Natural killer cell treated with Interleukin-12 subunit alpha and Interleukin-12 subunit beta and Interleukin-15 and Interleukin-18, amount 100 ng/mL, for 72 hours (primary cell): ENCODE measurements at regions not wholly inside any gene's neighbourhood (a gene's known extent, or its start where the extent isn't known, plus 50 kb on each side); places are given as distances from the start of the nearest gene placed in this dataset.

ENCODE experiments used
- ATAC-seq, 2 donors: fragments of 150-1000 bp; cut with Tn5 transposase in 1 of 2; sonication (Bioruptor Pico), chemical (Tn5 transposase) in 1 of 2; 2 replicates each; pipeline ENCODE4 v1.10.0; 2021
- DNase-seq: peaks from one replicate; pipeline ENCODE4 v3.0.0; 2022; ENCODE audit warnings: low spot score
- H3K27ac Mint-ChIP-seq, 2 donors: 1 replicate in 1 of 2; 2 replicates in 1 of 2; pipeline ENCODE4 v1.8.0; 2022; ENCODE audit warnings: mixed read lengths in 2 of 2, mild to moderate bottlenecking in 1 of 2, moderate library complexity in 1 of 2
- H3K27me3 Mint-ChIP-seq, 2 donors: 1 replicate in 1 of 2; 2 replicates in 1 of 2; pipeline ENCODE4 v1.8.0; 2022; ENCODE audit warnings: mixed read lengths in 2 of 2
- H3K36me3 Mint-ChIP-seq: one replicate; pipeline ENCODE4 v1.8.0; 2022; ENCODE audit warnings: mixed read lengths
- H3K4me1 Mint-ChIP-seq, 2 donors: 1 replicate in 1 of 2; 2 replicates in 1 of 2; pipeline ENCODE4 v1.8.0; 2022; ENCODE audit warnings: low read depth in 2 of 2, mixed read lengths in 2 of 2, mild to moderate bottlenecking in 1 of 2
- H3K4me3 Mint-ChIP-seq: one replicate; pipeline ENCODE4 v1.8.0; 2022; ENCODE audit warnings: mixed read lengths
- H3K9me3 Mint-ChIP-seq: 2 replicates; pipeline ENCODE4 v1.8.0; 2022; ENCODE audit warnings: mixed read lengths

GRCh38 chr6:15793826-15794225, 131.0 kb upstream of the DTNBP1 start:
- no peak overlapping the region for H3K27ac Mint-ChIP-seq
- no peak for ATAC-seq
- H3K27me3 Mint-ChIP-seq = peaks cover 0 to 2% of the 10 kb centered on the region in 2 donors

DNA sequence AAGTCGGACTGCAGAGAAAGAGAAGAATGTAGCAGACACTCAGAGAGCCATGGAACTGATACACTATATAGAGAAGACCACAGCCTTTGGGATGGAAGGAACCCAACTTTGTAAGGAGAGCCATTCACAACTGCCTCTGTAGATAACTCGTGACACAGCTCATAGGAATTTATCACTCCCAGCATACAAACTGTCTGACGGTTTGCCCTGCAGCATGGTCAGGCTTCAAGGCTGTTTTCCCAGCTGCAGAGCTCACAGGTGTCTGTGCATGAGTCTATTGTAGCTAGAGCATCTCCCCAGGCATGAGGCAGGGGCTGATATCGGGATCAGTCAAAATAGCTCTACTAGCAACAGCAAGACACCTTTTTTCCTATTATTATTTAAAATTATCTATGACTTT, 130.5 kb upstream of the DTNBP1 start:
- peaks cover 4% of the 10 kb centered on the region in 2 donors for H3K27me3 Mint-ChIP-seq
- H3K36me3 Mint-ChIP-seq = peaks cover 7% of the 10 kb centered on the region
- no peaks in the 10 kb centered on the region for H3K4me1 Mint-ChIP-seq
- DNase-seq (no peak), ATAC-seq (no peak)
- no peak overlapping the region for H3K27ac Mint-ChIP-seq
- peaks cover 7% of the 10 kb centered on the region for H3K9me3 Mint-ChIP-seq
- H3K4me3 Mint-ChIP-seq = no peak overlapping the region

More at GRCh38 chr6:15793826-15794225, 131.0 kb upstream of the DTNBP1 start:
- Mint-ChIP-seq H3K36me3 (peaks cover 7% of the 10 kb centered on the region), H3K4me3 (no peak overlapping the region), H3K4me1 (no peaks in the 10 kb centered on the region), H3K9me3 (peaks cover 7% of the 10 kb centered on the region)
- no peak for DNase-seq

DNA sequence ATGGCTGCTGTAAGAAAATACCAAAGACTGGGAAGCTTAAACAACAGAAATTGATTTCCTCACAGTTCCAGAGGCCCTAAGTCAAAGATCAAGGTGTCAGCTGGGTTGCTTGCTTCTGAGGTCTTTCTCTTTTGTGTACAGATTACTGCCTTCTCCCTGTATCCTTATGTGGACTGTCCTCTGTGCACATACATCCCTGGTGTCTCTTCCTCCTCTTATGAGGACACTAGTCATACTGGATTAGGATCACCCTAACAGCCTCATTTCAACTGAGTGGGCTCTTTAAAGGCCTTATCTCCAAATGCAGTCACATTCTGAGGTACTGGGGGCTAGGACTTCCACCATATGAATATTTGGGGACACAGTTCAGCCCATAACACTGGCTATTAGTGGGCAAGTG, 130.0 kb upstream of the DTNBP1 start:
- no peaks in the 10 kb centered on the region for H3K4me1 Mint-ChIP-seq
- peaks cover 4 to 8% of the 10 kb centered on the region in 2 donors for H3K27me3 Mint-ChIP-seq
- DNase-seq (no peak), ATAC-seq (no peak)
- peaks cover 7% of the 10 kb centered on the region for H3K36me3 Mint-ChIP-seq
- no peak overlapping the region for H3K27ac Mint-ChIP-seq
- no peak overlapping the region for H3K4me3 Mint-ChIP-seq
- H3K9me3 Mint-ChIP-seq = peaks cover 7% of the 10 kb centered on the region

- Mint-ChIP-seq H3K27ac (no peak overlapping the region), H3K27me3 (peaks cover 8 to 9% of the 10 kb centered on the region in 2 donors), H3K4me1 (no peaks in the 10 kb centered on the region), H3K9me3 (peaks cover 2% of the 10 kb centered on the region), H3K36me3 (no peaks in the 10 kb centered on the region), H3K4me3 (no peak overlapping the region)
- DNase-seq (no peak), ATAC-seq (no peak)
Observed at GRCh38 chr6:15791448-15792181, 128.8 kb upstream of the DTNBP1 start.

- no peak for ATAC-seq
- Mint-ChIP-seq H3K4me1 (no peaks in the 10 kb centered on the region), H3K4me3 (no peak overlapping the region), H3K27me3 (peaks cover 8 to 9% of the 10 kb centered on the region in 2 donors), H3K9me3 (peaks cover 2% of the 10 kb centered on the region), H3K36me3 (no peaks in the 10 kb centered on the region), H3K27ac (no peak overlapping the region)
- no peak for DNase-seq
Observed at GRCh38 chr6:15790116-15790515, 127.3 kb upstream of the DTNBP1 start.

- no peaks in the 10 kb centered on the region for H3K36me3 Mint-ChIP-seq
- H3K4me3 Mint-ChIP-seq = no peak overlapping the region
- ATAC-seq (no peak), DNase-seq (no peak)
- H3K9me3 Mint-ChIP-seq = peaks cover 2% of the 10 kb centered on the region
- no peak overlapping the region for H3K27ac Mint-ChIP-seq
- H3K27me3 Mint-ChIP-seq = peaks cover 7 to 8% of the 10 kb centered on the region in 2 donors
- H3K4me1 Mint-ChIP-seq = no peaks in the 10 kb centered on the region
Observed at GRCh38 chr6:15786846-15787245, 124.0 kb upstream of the DTNBP1 start.

GRCh38 chr6:15783484-15783883, 120.7 kb upstream of the DTNBP1 start:
- no peaks in the 10 kb centered on the region for H3K36me3 Mint-ChIP-seq
- ATAC-seq (no peak), DNase-seq (no peak)
- H3K4me3 Mint-ChIP-seq = no peak overlapping the region
- H3K27ac Mint-ChIP-seq = no peak overlapping the region
- H3K4me1 Mint-ChIP-seq = peaks cover 0 to 3% of the 10 kb centered on the region in 2 donors
- H3K9me3 Mint-ChIP-seq = peaks cover 2% of the 10 kb centered on the region
- H3K27me3 Mint-ChIP-seq = peaks cover 5 to 7% of the 10 kb centered on the region in 2 donors

- Mint-ChIP-seq H3K4me1 (peaks cover 0 to 13% of the 10 kb centered on the region in 2 donors), H3K27ac (no peak overlapping the region), H3K27me3 (peaks cover 0 to 5% of the 10 kb centered on the region in 2 donors), H3K9me3 (no peaks in the 10 kb centered on the region), H3K4me3 (no peak overlapping the region), H3K36me3 (no peaks in the 10 kb centered on the region)
- DNase-seq = no peak
- no peak for ATAC-seq
Observed at GRCh38 chr6:15781890-15782289, 119.1 kb upstream of the DTNBP1 start.

DNA sequence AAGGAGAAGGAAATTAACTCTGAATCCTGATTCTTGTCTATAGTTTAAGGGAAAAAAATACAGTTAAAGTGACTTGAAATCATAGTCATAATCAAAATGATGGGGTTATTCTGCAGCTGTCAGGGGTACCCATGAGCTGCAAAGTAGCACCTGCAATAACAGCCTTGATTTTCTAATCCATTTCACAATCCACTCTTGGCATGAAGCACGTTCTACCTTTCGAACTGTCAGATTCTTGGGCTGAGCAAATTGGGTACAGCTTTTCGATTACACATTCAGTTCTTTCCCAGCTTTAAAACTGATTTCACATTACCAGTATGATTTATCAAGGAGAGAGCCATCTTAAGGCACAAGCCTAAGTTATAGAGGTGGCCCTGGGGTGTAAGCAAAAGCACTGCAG, 118.5 kb upstream of the DTNBP1 start:
- H3K36me3 Mint-ChIP-seq = no peaks in the 10 kb centered on the region

DNA sequence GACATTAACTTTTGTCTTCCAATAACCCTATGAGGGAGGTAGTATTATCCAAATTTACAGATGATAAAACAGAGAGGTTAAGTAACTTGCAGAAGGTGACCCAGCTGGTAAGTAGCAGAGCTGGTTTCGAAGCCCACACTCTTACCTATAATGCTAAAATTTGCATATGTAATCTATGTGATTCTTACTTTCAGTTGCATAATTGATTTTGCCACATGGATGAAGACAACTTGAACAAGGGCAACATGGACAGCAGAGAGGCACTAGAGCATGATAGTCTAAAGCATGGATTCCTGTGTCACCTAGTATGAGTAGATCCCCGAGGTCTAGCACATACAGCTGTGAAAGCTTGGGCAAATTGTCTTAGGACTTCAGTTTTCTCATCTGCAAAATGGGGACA, 117.6 kb upstream of the DTNBP1 start:
- no peak for ATAC-seq
- peaks cover 0 to 6% of the 10 kb centered on the region in 2 donors for H3K27me3 Mint-ChIP-seq

More for the DNA sequence above, 118.5 kb upstream of the DTNBP1 start:
- Mint-ChIP-seq H3K27ac (no peak overlapping the region), H3K4me3 (no peak overlapping the region), H3K9me3 (no peaks in the 10 kb centered on the region), H3K27me3 (peaks cover 0 to 4% of the 10 kb centered on the region in 2 donors), H3K4me1 (peaks cover 0 to 19% of the 10 kb centered on the region in 2 donors)
- DNase-seq (no peak), ATAC-seq (no peak)

GRCh38 chr6:15779726-15780125, 116.9 kb upstream of the DTNBP1 start:
- H3K27ac Mint-ChIP-seq = no peak overlapping the region
- no peak for ATAC-seq
- no peaks in the 10 kb centered on the region for H3K36me3 Mint-ChIP-seq
- no peaks in the 10 kb centered on the region for H3K9me3 Mint-ChIP-seq
- DNase-seq = no peak
- no peak overlapping the region for H3K4me3 Mint-ChIP-seq
- peaks cover 0 to 26% of the 10 kb centered on the region in 2 donors for H3K4me1 Mint-ChIP-seq
- peaks cover 0 to 6% of the 10 kb centered on the region in 2 donors for H3K27me3 Mint-ChIP-seq

More for the DNA sequence above, 117.6 kb upstream of the DTNBP1 start:
- Mint-ChIP-seq H3K4me1 (peaks cover 0 to 26% of the 10 kb centered on the region in 2 donors), H3K9me3 (no peaks in the 10 kb centered on the region), H3K36me3 (no peaks in the 10 kb centered on the region), H3K4me3 (no peak overlapping the region), H3K27ac (no peak overlapping the region)
- DNase-seq = no peak

DNA sequence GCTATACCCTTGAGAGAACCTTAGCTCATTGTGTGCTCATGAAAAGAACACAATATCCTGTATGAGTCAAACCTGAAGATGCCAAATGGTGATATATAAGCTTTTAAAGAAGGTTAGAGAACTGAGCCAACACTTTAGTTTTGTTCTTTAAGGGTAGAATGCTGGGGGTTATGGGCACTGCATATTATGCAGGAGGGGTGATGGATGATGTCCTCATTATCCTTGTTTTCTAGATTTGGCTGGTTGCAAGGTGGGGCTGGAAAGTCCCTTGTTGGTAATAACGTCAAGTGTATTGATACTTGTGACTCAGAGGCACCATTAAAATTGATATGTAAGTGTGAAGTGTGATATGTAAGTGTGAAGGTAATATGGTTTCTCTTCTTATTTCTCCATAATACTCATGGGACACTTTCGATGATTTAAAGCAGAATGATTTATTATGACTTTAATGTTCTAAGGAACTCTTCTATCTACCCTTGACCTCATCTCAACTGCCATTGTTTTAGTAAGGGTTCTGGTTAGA, 113.7 kb upstream of the DTNBP1 start:
- peak overlapping the region in 1 of 2 donors; percentile 87 for H3K27ac Mint-ChIP-seq
- H3K27me3 Mint-ChIP-seq = peaks cover 8 to 20% of the 10 kb centered on the region in 2 donors
- no peak for DNase-seq
- H3K4me1 Mint-ChIP-seq = peaks cover 0 to 26% of the 10 kb centered on the region in 2 donors
- no peaks in the 10 kb centered on the region for H3K36me3 Mint-ChIP-seq
- H3K4me3 Mint-ChIP-seq = peak overlapping the region; percentile 43
- peak; percentile 80 to 86 for ATAC-seq
- H3K9me3 Mint-ChIP-seq = no peaks in the 10 kb centered on the region

DNA sequence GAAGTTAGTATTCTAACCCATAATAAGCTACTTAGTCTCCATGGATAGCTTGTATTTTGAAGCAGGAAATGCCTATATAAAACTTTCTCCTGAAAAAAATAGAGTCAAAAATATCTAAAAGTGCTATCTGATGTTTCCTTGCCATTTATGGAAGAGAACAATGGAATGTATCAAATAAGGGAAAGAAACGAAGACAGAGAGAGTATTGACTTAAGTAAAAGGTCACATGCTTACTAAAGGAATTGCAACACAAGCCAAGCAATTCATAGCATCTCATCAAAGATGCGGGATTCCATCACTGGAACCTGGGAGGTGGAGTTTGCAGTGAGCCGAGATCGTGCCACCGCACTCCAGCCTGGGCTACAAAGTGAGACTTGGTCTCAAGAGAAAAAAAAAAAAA, 112.9 kb upstream of the DTNBP1 start:
- Mint-ChIP-seq H3K36me3 (no peaks in the 10 kb centered on the region), H3K27ac (peak overlapping the region in 1 of 2 donors; percentile 87), H3K4me3 (peak overlapping the region; percentile 43)

GRCh38 chr6:15775076-15775634, 112.3 kb upstream of the DTNBP1 start:
- Mint-ChIP-seq H3K36me3 (no peaks in the 10 kb centered on the region), H3K9me3 (no peaks in the 10 kb centered on the region), H3K27ac (peak overlapping the region in 1 of 2 donors; percentile 87), H3K4me3 (no peak overlapping the region), H3K4me1 (peaks cover 6 to 34% of the 10 kb centered on the region in 2 donors), H3K27me3 (peaks cover 11 to 24% of the 10 kb centered on the region in 2 donors)
- ATAC-seq (no peak), DNase-seq (no peak)

More for the DNA sequence above, 112.9 kb upstream of the DTNBP1 start:
- Mint-ChIP-seq H3K27me3 (peaks cover 11 to 22% of the 10 kb centered on the region in 2 donors), H3K9me3 (no peaks in the 10 kb centered on the region), H3K4me1 (peaks cover under 1 to 28% of the 10 kb centered on the region in 2 donors)
- no peak for DNase-seq
- no peak for ATAC-seq
